ENCODE measurements at regions not wholly inside any gene's neighbourhood (a gene's known extent, or its start where the extent isn't known, plus 50 kb on each side); places are given as distances from the start of the nearest gene placed in this dataset.

DNA sequence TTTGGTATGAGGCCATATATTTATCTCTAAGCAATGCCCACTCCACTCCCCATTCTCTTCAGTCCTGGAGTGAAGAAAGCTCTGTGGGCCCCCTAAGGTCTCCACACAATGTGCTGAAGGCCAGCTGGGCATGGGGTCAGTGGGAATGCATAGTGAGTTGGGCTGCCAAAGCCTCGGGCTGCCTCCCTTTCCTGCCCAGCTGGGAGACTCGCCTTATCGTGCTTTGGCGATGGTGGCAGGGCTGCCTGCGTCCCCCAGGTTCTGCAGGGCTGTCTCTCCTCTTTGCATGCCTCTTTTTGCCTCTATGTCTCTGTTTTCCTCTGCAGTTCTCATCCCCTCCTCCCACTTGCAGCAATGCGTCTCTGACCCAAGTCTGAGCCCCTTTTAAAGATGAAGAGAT, 116.5 kb downstream of the CYLD start:
- ATAC-seq = no peak
- Mint-ChIP-seq H3K9me3 (no peaks in the 10 kb centered on the region), H3K36me3 (no peaks in the 10 kb centered on the region), H3K4me3 (no peak overlapping the region), H3K4me1 (no peaks in the 10 kb centered on the region), H3K27me3 (peaks cover 43% of the 10 kb centered on the region), H3K27ac (no peak overlapping the region)

DNA sequence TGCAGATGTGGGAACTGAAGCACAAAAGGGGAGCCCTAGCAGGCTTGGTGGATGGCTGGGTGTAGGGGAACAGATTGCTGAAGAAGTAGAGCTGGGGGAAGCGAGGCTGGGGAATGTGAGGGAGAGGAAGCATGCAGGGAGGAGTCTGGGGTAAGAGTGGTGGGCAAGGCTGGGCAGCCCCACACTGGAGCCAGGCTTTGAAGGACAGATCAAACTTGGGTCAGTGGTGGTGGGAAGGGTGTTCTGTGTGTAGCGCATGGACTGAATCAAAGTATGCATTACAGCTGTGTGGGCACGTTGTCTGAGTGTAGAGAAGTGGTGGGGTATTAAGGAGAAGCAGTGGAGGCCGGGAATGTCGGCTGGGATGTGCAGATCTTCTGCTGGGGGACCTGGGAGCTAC, 116.0 kb downstream of the CYLD start:
- Mint-ChIP-seq H3K27me3 (peaks cover 45% of the 10 kb centered on the region), H3K4me1 (no peaks in the 10 kb centered on the region), H3K36me3 (no peaks in the 10 kb centered on the region), H3K27ac (no peak overlapping the region), H3K4me3 (no peak overlapping the region), H3K9me3 (no peaks in the 10 kb centered on the region)
- no peak for ATAC-seq

DNA sequence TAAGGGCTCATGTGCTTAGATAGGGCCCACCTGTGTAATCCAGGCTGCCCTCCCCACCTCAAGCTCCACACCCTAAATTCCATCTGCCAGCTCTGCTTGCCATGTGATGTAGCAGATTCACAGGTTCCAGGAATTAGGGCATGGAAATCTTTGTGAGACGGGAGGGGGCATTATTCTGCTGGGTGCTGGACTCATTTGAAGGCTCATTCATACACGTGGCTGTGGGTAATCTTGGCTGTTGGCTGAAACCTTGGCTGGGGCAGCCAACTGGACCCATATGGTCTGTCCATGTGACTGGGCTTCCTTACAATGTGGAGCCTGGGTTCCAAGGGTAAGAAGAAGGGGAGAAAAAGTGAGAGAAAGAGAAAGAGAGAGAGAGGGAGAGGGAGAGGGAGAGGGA, 115.1 kb downstream of the CYLD start:
- Mint-ChIP-seq H3K36me3 (no peaks in the 10 kb centered on the region), H3K4me1 (no peaks in the 10 kb centered on the region), H3K27me3 (peaks cover 46% of the 10 kb centered on the region), H3K27ac (no peak overlapping the region), H3K9me3 (no peaks in the 10 kb centered on the region), H3K4me3 (no peak overlapping the region)
- no peak for ATAC-seq

DNA sequence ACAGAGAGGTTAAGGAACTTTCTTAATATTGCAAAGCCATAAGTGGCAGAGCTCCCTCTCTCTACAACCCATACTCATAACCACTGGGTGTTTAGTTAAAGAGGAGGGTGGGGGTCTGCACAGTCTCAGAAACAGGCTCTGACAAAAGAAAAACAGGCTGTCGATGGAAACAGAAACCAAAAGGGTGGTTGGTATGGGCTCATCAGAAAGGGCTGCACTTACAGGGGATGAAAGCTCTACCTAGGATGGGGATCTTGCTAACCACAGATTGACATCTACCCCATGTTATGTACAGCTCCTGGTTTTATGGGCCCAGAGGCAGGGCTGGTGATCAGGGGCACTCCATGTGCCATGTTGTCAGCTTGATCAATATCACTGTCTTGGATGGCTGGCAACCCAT, 111.4 kb downstream of the CYLD start:
- ATAC-seq = no peak
- Mint-ChIP-seq H3K9me3 (no peaks in the 10 kb centered on the region), H3K4me3 (no peak overlapping the region), H3K27me3 (peaks cover 43% of the 10 kb centered on the region), H3K36me3 (no peaks in the 10 kb centered on the region), H3K27ac (no peak overlapping the region), H3K4me1 (no peaks in the 10 kb centered on the region)

Data from stimulated activated memory B cell treated with anti-CD40 and anti-IgM and Interleukin-4, amounts not matched to agents 10 μg/mL and 1 μg/mL and 100 μg/mL, for 72 hours (primary cell).